Large intestine (tissue), 3 donors: ENCODE measurements at regions not wholly inside any gene's neighbourhood (a gene's known extent, or its start where the extent isn't known, plus 50 kb on each side); places are given as distances from the start of the nearest gene placed in this dataset.

Experiments used
- DNase-seq, 2 donors: peaks; one replicate each; pipeline versions ENCODE4 v3.0.0 to v3.0.0-alpha.2; 2013
- H3K27ac ChIP-seq: one replicate; pipeline ENCODE4 v1.5.1; 2013; ENCODE audit warnings: low read length
- H3K27me3 ChIP-seq: 2 replicates; pipeline ENCODE4 v1.6.1; 2013; ENCODE audit warnings: low read length; ENCODE audit not compliant: control insufficient read depth, insufficient read depth
- H3K36me3 ChIP-seq: 2 replicates; pipeline ENCODE4 v1.6.1; 2013; ENCODE audit warnings: low read length; ENCODE audit not compliant: control insufficient read depth, insufficient read depth
- H3K4me1 ChIP-seq: one replicate; pipeline ENCODE4 v1.6.1; 2013; ENCODE audit warnings: low read length; ENCODE audit not compliant: control insufficient read depth, insufficient read depth
- H3K4me3 ChIP-seq: one replicate; pipeline ENCODE4 v1.5.1; 2013; ENCODE audit warnings: low read length
- H3K9me3 ChIP-seq: one replicate; pipeline ENCODE4 v1.6.1; 2013; ENCODE audit warnings: mild to moderate bottlenecking, low read depth, low read length, moderate library complexity; ENCODE audit not compliant: control insufficient read depth
- WGBS: methylation state at CpG from one replicate; pipeline ENCODE4 v1.1.5; 2013; ENCODE audit warnings: low lambda C conversion rate; ENCODE audit not compliant: insufficient coverage; 5-methylcytosine and 5-hydroxymethylcytosine counted together

DNA sequence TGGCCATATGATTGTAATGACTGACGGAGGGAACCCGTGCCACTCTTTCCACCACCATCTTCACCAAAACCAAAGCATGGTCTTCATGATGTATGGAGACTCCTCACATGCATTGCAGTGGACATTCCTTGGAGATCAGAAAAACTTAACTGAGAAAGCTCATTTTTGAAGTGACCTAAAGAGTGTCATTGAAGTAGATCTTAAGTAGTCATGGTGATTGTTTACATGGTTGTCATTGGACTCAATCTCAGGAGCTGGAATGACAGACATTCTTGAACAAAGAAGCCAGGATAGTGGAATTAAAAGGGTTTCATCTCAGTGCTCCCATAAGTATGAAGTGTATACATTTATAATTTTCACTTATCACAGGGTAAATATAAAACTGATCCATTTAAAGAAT lies 236.7 kb upstream of the IPO5 start:
- no CpG with 5 or more reads among the region's 2 CpGs for whole genome bisulfite sequencing
- Histone ChIP-seq H3K9me3 (peaks cover 2% of the 10 kb centered on the region), H3K4me3 (no peak overlapping the region), H3K27ac (no peak overlapping the region), H3K27me3 (no peaks in the 10 kb centered on the region), H3K36me3 (no peaks in the 10 kb centered on the region), H3K4me1 (peaks cover 14% of the 10 kb centered on the region)
- DNase-seq: peak in 1 of 2 donors; percentile 23

DNA sequence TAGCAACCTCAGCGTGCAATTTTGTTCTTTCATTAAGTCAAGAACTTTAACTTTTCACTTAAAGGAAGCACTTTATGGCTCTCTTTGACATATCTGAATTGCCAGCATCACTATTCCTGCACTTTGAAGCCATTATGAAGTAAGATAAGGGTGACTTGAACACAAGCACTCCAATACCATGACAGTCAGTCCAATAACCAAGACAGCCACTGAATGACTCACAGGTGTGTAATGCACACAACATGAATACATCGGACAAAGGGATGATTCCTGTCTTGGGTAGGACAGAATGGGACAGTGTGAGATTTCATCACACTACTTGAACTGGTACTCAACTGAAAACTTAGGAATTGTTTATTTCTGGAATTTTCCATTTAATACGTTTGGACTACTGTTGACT lies 233.7 kb upstream of the IPO5 start:
- Histone ChIP-seq H3K4me3 (no peak overlapping the region), H3K27ac (peak overlapping the region; percentile 76), H3K36me3 (no peaks in the 10 kb centered on the region), H3K9me3 (no peaks in the 10 kb centered on the region), H3K27me3 (no peaks in the 10 kb centered on the region), H3K4me1 (peaks cover 14% of the 10 kb centered on the region)
- peak; percentile 86 to 92 for DNase-seq
- 44% methylated on average over 2 of the region's 3 CpGs for WGBS

DNA sequence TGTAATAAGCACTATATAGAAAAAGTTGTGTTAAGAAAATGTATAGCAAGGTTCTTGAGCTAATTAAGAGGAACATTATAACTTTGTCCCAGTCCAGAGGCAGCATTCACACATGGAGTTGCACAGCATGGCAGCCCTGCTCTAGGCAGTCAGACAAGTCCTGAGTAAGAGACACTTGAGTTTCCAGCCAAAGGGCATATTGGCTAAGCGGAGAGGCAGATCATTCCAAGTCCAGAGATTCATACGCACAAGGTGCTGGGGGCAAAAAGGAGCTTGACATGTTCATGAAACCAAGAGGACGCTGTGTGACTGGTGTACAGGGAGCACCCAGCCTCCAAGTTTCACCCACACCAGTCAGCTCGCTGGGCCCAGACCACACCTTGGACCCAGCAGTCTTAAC lies 232.6 kb upstream of the IPO5 start:
- H3K27ac ChIP-seq: peak overlapping the region; percentile 76
- H3K9me3 ChIP-seq: no peaks in the 10 kb centered on the region
- no CpG with 5 or more reads among the region's 4 CpGs for WGBS
- no peaks in the 10 kb centered on the region for H3K27me3 ChIP-seq
- DNase-seq: peak; percentile 28 to 55
- no peaks in the 10 kb centered on the region for H3K36me3 ChIP-seq
- no peak overlapping the region for H3K4me3 ChIP-seq
- peaks cover 14% of the 10 kb centered on the region for H3K4me1 ChIP-seq

DNA sequence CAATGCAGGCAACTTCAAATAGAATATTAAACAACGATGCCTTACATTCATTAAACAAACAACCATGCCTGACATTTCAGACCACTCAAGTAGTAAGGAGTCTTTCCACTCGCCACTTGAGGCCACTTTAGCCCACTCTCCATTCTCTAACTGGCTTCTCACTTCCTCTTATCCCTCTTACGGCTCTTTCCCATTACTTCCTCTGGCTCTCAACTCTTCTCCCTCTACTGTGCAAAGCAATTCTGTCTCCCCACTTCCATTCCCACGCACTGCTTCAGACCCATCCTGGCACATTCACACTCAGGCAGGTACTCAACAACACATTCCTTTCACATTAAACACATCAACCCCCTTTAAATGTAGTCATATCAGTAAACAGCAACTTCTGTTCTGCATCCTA lies 229.8 kb upstream of the IPO5 start:
- no peak overlapping the region for H3K4me3 ChIP-seq
- peaks cover 10% of the 10 kb centered on the region for H3K4me1 ChIP-seq
- H3K27me3 ChIP-seq: no peaks in the 10 kb centered on the region
- H3K27ac ChIP-seq: no peak overlapping the region
- no peaks in the 10 kb centered on the region for H3K36me3 ChIP-seq
- no peaks in the 10 kb centered on the region for H3K9me3 ChIP-seq
- DNase-seq: no peak
- WGBS: 92% methylated on average over 2 of the region's 4 CpGs

DNA sequence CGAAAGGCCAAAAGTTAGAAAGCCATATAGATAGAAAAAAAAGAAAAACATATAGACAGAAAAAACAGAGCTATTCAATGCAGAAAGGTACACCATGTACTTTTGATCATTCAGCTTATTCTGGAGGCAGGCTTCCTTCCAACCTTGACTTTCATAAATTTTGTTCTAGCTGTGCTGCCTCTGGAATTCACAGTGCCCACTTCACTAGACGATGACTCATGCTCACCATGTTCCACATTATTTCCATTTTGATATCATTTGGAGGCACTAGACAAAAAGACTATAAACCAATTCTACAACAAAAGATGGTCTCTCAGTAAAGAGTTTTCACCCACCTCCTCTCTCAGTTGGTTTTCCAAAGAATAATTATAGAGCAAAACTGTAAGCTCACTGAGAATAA lies 229.0 kb upstream of the IPO5 start:
- H3K27ac ChIP-seq: no peak overlapping the region
- no CpG with 5 or more reads among the region's 2 CpGs for whole genome bisulfite sequencing

DNA sequence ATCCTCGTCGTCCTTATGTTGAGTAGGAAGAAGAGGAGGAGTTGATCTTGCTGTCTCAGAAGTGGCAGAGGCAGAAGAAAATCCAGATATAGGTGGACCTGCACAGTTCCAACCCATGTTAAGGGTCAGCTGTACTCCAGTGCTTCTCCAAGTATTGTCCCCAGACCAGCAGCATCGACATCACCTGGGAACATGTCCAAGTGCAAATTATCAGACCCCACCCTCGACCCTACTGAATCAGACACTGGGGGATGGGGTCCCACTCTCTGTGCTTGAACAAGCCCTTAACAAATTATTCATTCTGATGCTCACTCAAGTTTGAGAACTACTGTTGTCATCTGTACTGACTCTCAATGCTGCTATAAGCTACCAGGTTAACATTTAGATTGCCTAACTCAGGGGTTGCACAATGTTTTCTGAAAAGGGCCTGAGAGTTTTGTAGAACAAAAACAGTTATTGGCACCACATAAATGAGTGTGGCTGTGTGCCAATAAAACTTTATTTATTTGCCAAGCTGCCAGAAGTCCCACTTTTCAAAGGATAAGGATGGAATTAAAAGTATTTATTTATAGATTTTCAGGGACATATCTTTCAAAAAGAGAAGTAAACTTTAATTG lies 226.7 kb upstream of the IPO5 start:
- Histone ChIP-seq H3K36me3 (no peaks in the 10 kb centered on the region), H3K9me3 (no peaks in the 10 kb centered on the region), H3K4me1 (no peaks in the 10 kb centered on the region), H3K27me3 (no peaks in the 10 kb centered on the region), H3K27ac (no peak overlapping the region), H3K4me3 (no peak overlapping the region)
- WGBS: no CpG with 5 or more reads among the region's 4 CpGs
- no peak for DNase-seq

More for the DNA sequence above, 229.0 kb upstream of the IPO5 start:
- H3K4me1 ChIP-seq: peaks cover 10% of the 10 kb centered on the region
- no peaks in the 10 kb centered on the region for H3K27me3 ChIP-seq
- DNase-seq: no peak
- H3K4me3 ChIP-seq: no peak overlapping the region
- no peaks in the 10 kb centered on the region for H3K9me3 ChIP-seq
- H3K36me3 ChIP-seq: no peaks in the 10 kb centered on the region

DNA sequence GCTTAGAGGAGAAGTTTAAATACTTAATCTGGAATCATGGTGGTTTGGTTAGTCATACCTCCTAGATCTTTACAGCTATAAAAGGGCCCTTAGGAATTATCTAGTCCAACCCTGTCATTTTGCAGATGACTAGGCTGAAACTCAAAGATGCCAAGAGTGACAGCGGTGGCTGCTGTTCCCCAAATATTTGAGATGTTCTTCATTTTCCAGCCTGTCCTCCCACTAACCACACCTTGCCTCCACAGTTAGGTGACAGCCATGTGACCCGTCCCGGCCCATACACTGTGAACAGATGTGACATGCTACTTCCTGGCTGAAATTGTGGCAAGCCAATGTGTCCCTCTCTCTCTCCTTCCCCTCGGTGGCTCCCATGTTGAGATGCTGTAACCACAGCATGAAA lies 225.5 kb upstream of the IPO5 start:
- Histone ChIP-seq H3K4me1 (no peaks in the 10 kb centered on the region), H3K4me3 (no peak overlapping the region), H3K9me3 (no peaks in the 10 kb centered on the region), H3K36me3 (no peaks in the 10 kb centered on the region), H3K27me3 (no peaks in the 10 kb centered on the region), H3K27ac (no peak overlapping the region)
- no CpG with 5 or more reads among the region's 4 CpGs for WGBS
- DNase-seq: no peak

DNA sequence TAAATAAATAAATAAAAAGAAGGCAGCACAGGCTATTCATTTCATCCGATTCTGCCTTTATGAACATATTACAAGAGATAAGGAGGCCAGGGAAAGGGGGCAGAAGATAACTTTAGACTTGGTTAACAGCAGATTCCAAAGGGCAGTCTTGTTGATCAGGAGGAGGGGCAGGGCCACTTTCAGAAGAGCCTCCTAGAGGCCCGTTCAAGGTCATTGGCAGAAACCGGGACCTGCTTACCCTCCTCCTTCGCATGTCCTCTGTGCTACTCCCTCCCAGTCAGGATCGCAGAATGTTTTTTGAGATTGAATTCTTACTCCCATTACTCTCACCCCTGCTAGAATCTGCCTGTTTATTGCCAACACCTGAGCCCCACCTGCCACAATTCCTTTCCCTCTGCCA lies 217.0 kb upstream of the IPO5 start:
- no CpG with 5 or more reads among the region's 5 CpGs for WGBS
- peak; percentile 75 to 91 for DNase-seq
- Histone ChIP-seq H3K9me3 (no peaks in the 10 kb centered on the region), H3K27me3 (no peaks in the 10 kb centered on the region), H3K27ac (peak overlapping the region; percentile 59), H3K4me1 (peaks cover 5% of the 10 kb centered on the region), H3K4me3 (no peak overlapping the region), H3K36me3 (no peaks in the 10 kb centered on the region)

DNA sequence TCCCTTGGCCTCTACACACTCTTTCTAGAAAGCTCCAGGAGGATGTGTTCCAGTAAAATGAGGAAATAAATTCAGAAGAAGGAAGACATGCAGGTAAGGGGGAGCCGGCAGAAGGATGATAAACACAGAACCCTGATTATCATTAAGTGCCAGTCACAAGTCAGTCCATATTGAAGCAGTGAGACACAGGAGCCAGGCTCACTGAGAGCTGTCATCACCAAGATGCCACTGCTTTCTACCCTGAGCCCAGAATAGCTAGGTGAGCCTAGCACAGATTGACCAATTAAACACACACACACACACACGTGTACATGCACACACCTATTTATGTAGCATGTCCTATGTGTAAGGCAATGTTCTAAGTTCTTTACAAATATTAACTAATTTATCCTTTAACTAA lies 211.4 kb upstream of the IPO5 start:
- H3K4me1 ChIP-seq: no peaks in the 10 kb centered on the region
- H3K4me3 ChIP-seq: no peak overlapping the region
- H3K27ac ChIP-seq: no peak overlapping the region
- no peaks in the 10 kb centered on the region for H3K9me3 ChIP-seq
- H3K27me3 ChIP-seq: no peaks in the 10 kb centered on the region
- WGBS: 83% methylated on average over 1 of the region's 2 CpGs
- no peak for DNase-seq
- no peaks in the 10 kb centered on the region for H3K36me3 ChIP-seq

DNA sequence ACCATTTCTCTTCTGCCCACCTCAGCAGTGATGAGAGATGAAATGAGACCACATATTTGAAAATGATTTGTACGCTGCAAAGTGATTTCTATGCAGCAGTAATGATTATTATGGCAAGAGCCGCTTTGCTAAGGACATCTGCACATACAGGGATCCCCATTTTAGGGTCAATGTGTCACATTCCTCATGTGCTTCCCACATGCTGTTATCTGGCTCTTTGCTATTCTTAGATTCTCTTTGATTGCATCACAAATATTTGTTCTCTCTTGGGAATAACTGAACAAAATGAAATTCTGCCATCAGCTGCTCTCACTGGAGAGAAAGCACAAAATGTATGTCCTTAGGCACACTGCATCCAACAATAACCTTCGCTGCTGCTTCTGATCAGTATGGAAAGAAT lies 209.5 kb upstream of the IPO5 start:
- Histone ChIP-seq H3K27ac (no peak overlapping the region), H3K4me3 (no peak overlapping the region), H3K27me3 (no peaks in the 10 kb centered on the region), H3K36me3 (no peaks in the 10 kb centered on the region), H3K4me1 (no peaks in the 10 kb centered on the region), H3K9me3 (no peaks in the 10 kb centered on the region)
- no CpG with 5 or more reads among the region's 3 CpGs for WGBS
- DNase-seq: no peak

DNA sequence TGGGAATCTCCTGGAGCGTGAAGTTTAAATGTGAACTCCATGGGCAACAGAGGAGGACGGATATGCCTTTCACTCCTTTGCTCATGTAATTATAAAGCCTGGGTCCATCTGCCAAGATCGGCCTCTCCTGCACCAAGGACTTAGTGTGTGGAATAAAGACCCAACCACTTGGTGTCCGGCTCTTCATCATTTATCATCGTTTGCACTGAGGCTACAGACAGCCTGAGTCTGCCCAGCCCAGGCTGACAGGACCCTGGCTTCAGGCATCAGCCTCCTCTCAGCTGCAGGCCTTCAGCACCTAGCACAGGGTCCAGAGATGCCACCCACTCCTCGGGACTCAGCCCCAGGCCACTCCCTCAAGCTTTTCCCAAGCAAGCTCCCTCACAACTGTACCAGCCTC lies 206.8 kb upstream of the IPO5 start:
- WGBS: no CpG with 5 or more reads among the region's 6 CpGs
- Histone ChIP-seq H3K9me3 (no peaks in the 10 kb centered on the region), H3K4me3 (no peak overlapping the region), H3K36me3 (no peaks in the 10 kb centered on the region), H3K4me1 (no peaks in the 10 kb centered on the region), H3K27me3 (no peaks in the 10 kb centered on the region), H3K27ac (no peak overlapping the region)
- no peak for DNase-seq
